OCI-LY7 (cell line): ENCODE measurements at regions not wholly inside any gene's neighbourhood (a gene's known extent, or its start where the extent isn't known, plus 50 kb on each side); places are given as distances from the start of the nearest gene placed in this dataset.

Experiments used
- BruUV-seq: library from RNA; stranded (reverse); fragments of 400-500 nt; replicated peaks from 2 replicates; lab custom pipeline; 2021; lab: Mats Ljungman, UMichigan
- CTCF ChIA-PET: fragments of 300-600 bp; sonication (Branson Sonifier 250); formaldehyde crosslinking; loops from one replicate; lab custom pipeline; 2022; ENCODE audit warnings: antibody characterized with exemption; ENCODE audit not compliant: unreplicated experiment; lab: Charles Lee
- POLR2A ChIA-PET: fragments of 300-600 bp; sonication (Branson Sonifier 250); formaldehyde crosslinking; loops from one replicate; lab custom pipeline; 2022; ENCODE audit warnings: antibody characterized with exemption; lab: Charles Lee
- DNase-seq: peaks from one replicate; pipeline ENCODE4 v3.0.0-alpha.2; 2015; ENCODE audit warnings: low spot score
- H2AFZ ChIP-seq: fragments of 200-600 bp; sonication (generic), shearing (Covaris generic); 2 replicates; pipeline ENCODE4 v1.6.1; 2014; ENCODE audit warnings: mild to moderate bottlenecking, antibody characterized with exemption, low read length, moderate library complexity
- H3K27ac ChIP-seq: fragments of 200-600 bp; sonication (generic); 2 replicates; pipeline ENCODE4 v1.5.1; 2014; ENCODE audit warnings: mixed run types, low read depth, mild to moderate bottlenecking, moderate library complexity, low read length, inconsistent platforms; ENCODE audit not compliant: poor library complexity, severe bottlenecking
- H3K36me3 ChIP-seq: fragments of 200-600 bp; sonication (generic); 2 replicates; pipeline ENCODE4 v1.6.1; 2014; ENCODE audit warnings: mild to moderate bottlenecking, antibody characterized with exemption, low read length, moderate library complexity, mixed read lengths; ENCODE audit not compliant: insufficient read depth
- H3K4me1 ChIP-seq: fragments of 200-600 bp; sonication (generic); 2 replicates; pipeline ENCODE4 v1.5.1; 2014; ENCODE audit warnings: mild to moderate bottlenecking, low read length; ENCODE audit not compliant: insufficient read depth, poor library complexity, severe bottlenecking
- H3K4me2 ChIP-seq: fragments of 200-600 bp; sonication (generic); 2 replicates; pipeline ENCODE4 v1.6.1; 2014; ENCODE audit warnings: mild to moderate bottlenecking, low read length
- H3K4me3 ChIP-seq: fragments of 200-600 bp; sonication (generic); 2 replicates; pipeline ENCODE4 v1.5.1; 2014; ENCODE audit warnings: mild to moderate bottlenecking, low read depth, low read length; ENCODE audit not compliant: poor library complexity, severe bottlenecking
- H3K79me2 ChIP-seq: fragments of 200-600 bp; sonication (generic); 2 replicates; pipeline ENCODE4 v1.6.1; 2016; ENCODE audit warnings: low read depth, mild to moderate bottlenecking, low read length, moderate library complexity, mixed read lengths; ENCODE audit not compliant: insufficient read depth
- H3K9me2 ChIP-seq: fragments of 200-600 bp; sonication (generic); 2 replicates; pipeline ENCODE4 v1.6.1; 2016; ENCODE audit warnings: mild to moderate bottlenecking, low read length, mixed read lengths; ENCODE audit not compliant: insufficient read depth
- H3K9me3 ChIP-seq: fragments of 200-600 bp; sonication (generic); 2 replicates; pipeline ENCODE4 v1.6.1; 2014; ENCODE audit warnings: mild to moderate bottlenecking, mixed run types, low read length, mixed read lengths
- H4K20me1 ChIP-seq: fragments of 200-600 bp; sonication (generic); 2 replicates; pipeline ENCODE4 v1.6.1; 2014; ENCODE audit warnings: mild to moderate bottlenecking, antibody characterized with exemption, low read length, moderate library complexity, mixed read lengths; ENCODE audit not compliant: insufficient read depth
- CTCF ChIP-seq: fragments of 200-600 bp; sonication (generic); conservative IDR thresholded peaks from 2 replicates; pipeline ENCODE4 v1.5.1; 2014; ENCODE audit warnings: mild to moderate bottlenecking, antibody characterized with exemption, low read length, moderate library complexity, mixed read lengths
- EZH2phosphoT487 ChIP-seq: fragments of 200-600 bp; sonication (generic); IDR thresholded peaks from 2 replicates; pipeline ENCODE4 v1.6.1; 2018; ENCODE audit warnings: low read depth, borderline replicate concordance, mild to moderate bottlenecking, mixed run types, antibody characterized with exemption, low read length, moderate library complexity, mixed read lengths
- intact Hi-C: fragments of 100-400 bp; cut with micrococcal nuclease; formaldehyde crosslinking; loops from one replicate; pipeline ENCODE4 v1.10.0; 2022; ENCODE audit not compliant: unreplicated experiment

- H3K4me2 ChIP-seq = no peak overlapping the region
- POLR2A ChIA-PET = no interaction called here
- no peak overlapping the region for H3K27ac ChIP-seq
- no peak overlapping the region for H2AFZ ChIP-seq
- no peaks in the 10 kb centered on the region for H4K20me1 ChIP-seq
- H3K79me2 ChIP-seq = no peaks in the 10 kb centered on the region
- CTCF ChIA-PET = no interaction called here
- no peak overlapping the region for H3K4me3 ChIP-seq
- DNase-seq = no peak
- intact Hi-C loops = no loop called here
- H3K36me3 ChIP-seq = no peaks in the 10 kb centered on the region
- H3K9me3 ChIP-seq = no peaks in the 10 kb centered on the region
- H3K9me2 ChIP-seq = no peaks in the 10 kb centered on the region
- H3K4me1 ChIP-seq = no peaks in the 10 kb centered on the region
- BruUV-seq = no TSS peak
- no peak for TF ChIP-seq CTCF
- no peak for TF ChIP-seq EZH2phosphoT487
These were observed 159.1 kb upstream of the WDR1 start for GRCh38 chr4:10275696-10276095.

- CTCF ChIA-PET = no interaction called here
- no TSS peak for BruUV-seq
- Histone ChIP-seq H3K9me3 (no peaks in the 10 kb centered on the region), H3K4me2 (no peak overlapping the region), H3K27ac (no peak overlapping the region), H3K4me3 (no peak overlapping the region), H4K20me1 (no peaks in the 10 kb centered on the region), H3K4me1 (no peaks in the 10 kb centered on the region), H2AFZ (no peak overlapping the region), H3K36me3 (no peaks in the 10 kb centered on the region), H3K9me2 (no peaks in the 10 kb centered on the region), H3K79me2 (no peaks in the 10 kb centered on the region)
- POLR2A ChIA-PET = interaction anchor here (0.9 kb wide), 1 partner anchor 8 kb away, joined by 3 read pairs; no protein-coding TSS in a partner anchor
- intact Hi-C loops = no loop called here
- no peak for DNase-seq
- no peak for TF ChIP-seq EZH2phosphoT487
- no peak for TF ChIP-seq CTCF
These were observed 156.4 kb upstream of the WDR1 start for GRCh38 chr4:10273030-10273429.

GRCh38 chr4:10272511-10272910, 155.9 kb upstream of the WDR1 start:
- ChIA-PET CTCF (no interaction called here), POLR2A (interaction anchor here (0.9 kb wide), 1 partner anchor 9 kb away, joined by 3 read pairs; no protein-coding TSS in a partner anchor)
- no peak overlapping the region for H3K4me2 ChIP-seq
- H4K20me1 ChIP-seq = no peaks in the 10 kb centered on the region
- intact Hi-C loops = no loop called here
- no peak overlapping the region for H3K4me3 ChIP-seq
- H3K4me1 ChIP-seq = no peaks in the 10 kb centered on the region
- H2AFZ ChIP-seq = no peak overlapping the region
- H3K9me2 ChIP-seq = no peaks in the 10 kb centered on the region
- no peak for DNase-seq
- TF ChIP-seq EZH2phosphoT487 = no peak
- TF ChIP-seq CTCF = no peak
- BruUV-seq = no TSS peak
- no peaks in the 10 kb centered on the region for H3K9me3 ChIP-seq
- no peaks in the 10 kb centered on the region for H3K79me2 ChIP-seq
- H3K36me3 ChIP-seq = no peaks in the 10 kb centered on the region
- H3K27ac ChIP-seq = no peak overlapping the region
